ENCODE measurements at regions not wholly inside any gene's neighbourhood (a gene's known extent, or its start where the extent isn't known, plus 50 kb on each side); places are given as distances from the start of the nearest gene placed in this dataset.

DNA sequence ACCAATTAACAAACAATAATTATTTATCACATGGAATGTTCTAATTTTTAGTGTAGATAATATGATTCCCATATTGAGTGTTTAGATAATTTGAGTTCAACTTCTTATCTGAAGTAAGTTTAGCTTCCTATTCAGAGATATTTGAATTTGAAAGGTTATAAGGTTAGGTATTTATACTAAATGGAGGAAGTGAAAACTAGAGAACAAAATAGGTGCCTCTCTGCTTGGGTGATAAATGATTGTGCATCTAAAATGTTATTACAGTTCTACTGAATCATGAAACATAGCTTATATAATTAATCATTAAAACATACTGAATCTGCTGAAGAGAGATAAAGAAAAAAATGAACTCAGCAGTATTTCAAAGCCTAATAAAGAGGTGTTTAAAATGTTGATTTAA, 1174.3 kb downstream of the XPNPEP1 start:
- DNase-seq, result no peak

DNA sequence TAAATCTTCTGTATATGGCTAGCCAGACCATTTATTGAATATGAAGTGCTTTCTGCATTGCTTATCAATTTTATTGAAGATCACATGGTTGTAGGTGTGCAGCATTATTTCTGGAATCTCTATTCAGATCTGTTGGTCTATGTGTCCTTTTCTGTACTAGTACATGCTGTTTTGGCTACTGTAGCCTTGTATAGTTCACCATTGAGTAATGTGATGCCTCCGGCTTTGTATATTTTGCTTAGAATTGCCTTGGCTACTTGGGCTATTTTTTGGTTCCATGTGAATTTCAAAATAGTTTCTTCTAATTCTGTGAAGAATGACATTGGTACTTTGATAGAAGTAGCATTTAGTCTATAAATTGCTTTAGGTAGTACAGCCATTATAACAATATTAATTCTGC, 1187.2 kb downstream of the XPNPEP1 start:
- DNase-seq, result no peak

DNA sequence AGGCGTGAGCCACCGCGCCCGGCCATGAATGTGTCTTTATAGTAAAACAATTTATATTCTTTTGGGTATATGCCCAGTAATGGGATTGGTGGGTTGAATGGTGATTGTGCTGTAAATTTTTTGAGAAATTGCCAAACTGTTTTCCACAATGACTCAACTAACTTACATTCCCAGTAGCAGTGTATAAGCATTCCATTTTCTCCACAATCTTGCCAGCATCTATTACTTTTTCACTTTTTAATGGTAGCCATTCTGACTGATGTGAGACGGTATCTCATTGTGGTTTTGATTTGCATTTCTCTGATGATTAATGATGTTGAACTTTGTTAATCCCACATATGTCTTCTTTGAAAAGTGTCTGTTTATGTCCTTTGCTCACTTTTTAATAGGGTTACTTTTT, 1187.9 kb downstream of the XPNPEP1 start:
- DNase-seq, result no peak

DNA sequence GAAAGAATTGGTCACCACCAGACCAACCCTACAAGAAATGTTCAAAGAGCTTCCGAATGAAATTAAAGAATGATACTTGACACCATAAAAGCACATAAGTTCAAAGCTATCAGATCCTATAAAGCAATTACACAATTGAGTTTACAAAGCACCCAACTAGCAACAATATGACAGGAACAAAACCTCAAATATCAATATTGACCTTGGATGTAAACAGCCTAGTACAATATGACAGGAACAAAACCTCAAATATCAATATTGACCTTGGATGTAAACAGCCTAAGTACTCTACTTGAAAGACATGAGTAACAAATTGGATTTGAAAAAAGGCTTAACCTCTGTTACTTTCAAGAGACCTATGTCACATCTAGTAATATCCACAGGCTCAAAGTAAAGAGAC, 1201.4 kb downstream of the XPNPEP1 start:
- DNase-seq, result no peak

DNA sequence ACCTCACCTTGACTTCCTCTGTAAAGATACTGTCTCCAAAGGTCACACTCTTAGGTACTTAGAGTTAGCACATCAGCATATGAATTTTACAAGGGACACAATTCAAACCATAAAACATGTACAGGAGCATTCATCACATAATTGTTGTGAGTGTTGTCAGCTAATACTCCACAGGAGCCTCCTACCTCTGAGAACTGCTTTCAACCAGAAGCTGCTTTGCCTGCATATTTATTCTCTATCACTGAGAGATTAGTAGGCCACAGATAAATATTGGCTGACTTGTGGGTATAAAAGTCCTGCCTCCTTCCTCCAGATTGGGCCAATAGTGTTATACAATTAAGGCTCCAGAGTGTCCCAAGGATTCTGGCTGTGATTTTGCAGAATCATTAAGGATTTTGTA, 1207.0 kb downstream of the XPNPEP1 start:
- DNase-seq, result no peak

DNA sequence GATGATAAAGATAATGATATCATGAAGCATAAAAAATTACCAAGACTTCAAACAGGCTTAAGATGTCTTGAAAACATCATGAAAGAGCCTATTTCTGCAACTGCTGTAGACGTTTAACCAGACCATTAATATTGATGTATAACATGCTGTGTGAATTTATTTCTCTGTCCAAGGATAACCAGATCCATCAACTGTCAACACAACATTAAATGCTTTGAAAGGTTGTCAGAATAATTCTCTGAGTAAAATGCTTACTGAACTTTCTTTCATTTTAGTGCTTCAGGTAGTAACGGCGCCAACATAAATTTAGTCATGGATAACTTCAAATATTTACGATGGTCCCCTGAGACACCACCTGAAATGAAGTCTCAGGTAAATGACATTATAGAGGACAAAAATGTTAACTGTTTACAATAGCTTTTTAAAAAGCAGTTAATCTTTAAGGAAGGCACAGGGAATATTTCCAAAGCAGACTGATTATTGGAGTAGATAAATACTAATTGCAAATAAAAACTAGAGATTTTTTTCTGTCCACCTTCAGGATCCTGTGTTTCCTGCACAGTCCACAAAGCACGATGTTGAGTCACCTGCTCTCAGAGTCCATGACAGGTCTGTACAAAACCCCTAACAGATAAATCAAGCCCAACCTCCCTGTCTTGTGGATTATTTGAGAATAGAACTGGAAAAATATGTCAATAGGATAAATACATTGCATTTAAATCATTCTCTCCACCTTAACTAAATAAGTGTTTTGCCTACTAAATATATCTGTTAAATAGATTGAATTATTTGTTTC, 1213.2 kb downstream of the XPNPEP1 start:
- no peak for DNase-seq

DNA sequence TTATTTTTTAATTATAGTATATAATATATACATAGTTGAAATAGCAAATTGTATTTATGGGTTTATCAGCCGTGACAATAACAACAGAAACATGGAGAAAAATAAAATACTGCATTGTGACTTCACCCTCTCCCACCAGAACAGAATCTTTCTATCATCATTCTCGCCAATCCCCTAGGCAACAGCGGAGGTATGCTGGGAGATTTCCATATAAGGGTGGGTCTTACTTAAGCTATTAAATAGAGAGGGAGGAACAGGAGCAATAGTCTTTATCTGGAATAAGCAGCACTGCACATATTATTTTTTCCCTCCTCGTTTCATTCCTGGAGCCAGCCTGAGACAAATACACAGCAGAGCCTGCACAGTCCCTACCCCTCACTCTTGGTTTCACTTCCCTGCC, 1214.9 kb downstream of the XPNPEP1 start:
- DNase-seq, result no peak

DNA sequence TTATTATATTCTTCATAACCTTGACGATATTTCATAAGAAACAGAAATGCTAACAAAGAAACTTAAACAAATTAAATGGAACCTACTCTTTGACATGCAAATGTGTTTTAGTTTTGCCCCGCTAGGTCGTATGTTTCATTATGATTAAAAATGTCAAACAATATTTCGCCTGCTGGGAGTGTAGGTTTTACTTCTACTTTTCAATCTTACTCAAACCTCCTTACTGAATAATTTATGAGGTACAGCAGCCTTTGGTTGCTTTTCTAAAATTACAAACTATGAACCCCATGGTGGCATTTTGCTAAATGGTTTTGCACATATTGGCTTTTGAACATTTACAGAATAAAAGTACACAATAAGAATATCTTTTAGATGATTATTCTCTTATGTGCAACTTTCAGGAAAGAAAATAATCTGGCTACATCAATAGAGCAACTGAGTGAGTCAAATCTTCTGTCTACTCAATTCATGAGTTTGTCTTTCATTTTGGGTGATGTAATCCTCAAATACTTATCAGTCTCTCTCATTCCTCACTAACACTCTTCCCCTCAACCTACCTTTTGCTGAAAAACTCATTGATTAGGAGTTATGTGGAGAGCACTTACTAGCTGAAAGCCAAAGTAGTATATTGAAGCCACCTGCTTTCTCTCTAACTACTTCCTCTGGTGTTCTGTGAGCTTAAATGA, 1226.4 kb downstream of the XPNPEP1 start:
- no peak for DNase-seq

DNA sequence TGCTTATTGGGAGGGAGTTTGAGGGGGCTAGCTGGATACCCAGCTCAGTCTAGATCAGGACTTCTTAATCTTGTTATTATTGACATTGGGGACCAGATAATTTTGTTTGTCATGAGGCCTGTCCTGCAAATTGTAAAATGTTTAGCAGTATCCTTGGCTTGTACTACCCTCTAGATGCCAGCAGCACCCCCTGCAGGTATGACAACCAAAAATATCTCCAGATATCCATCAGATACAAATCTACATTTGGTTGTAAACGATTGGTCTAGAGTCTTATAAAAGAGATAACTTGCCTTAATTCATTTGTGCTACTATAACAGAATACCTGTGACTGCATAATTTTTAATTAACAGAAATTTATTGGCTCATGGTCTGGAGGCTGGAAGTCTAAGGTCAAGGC, 1232.2 kb downstream of the XPNPEP1 start:
- no peak for DNase-seq

DNA sequence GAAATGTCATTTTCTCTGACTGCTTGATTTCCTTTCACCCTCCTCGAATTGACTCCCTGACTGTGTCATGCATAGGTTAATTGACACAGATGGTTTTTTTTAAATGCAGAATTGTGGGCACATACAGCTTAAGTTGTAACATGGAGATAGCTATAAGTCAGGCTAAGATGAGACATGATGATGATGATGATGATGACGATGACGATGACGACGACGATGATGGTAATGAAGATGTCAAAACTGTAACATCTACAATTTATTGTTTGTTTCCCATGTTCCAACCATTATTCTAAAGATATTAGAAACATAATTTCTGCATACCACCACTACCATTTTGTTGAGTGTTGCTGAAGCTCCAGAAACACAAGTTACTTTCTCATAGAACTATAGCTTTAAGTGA, 1232.8 kb downstream of the XPNPEP1 start:
- no peak for DNase-seq

DNA sequence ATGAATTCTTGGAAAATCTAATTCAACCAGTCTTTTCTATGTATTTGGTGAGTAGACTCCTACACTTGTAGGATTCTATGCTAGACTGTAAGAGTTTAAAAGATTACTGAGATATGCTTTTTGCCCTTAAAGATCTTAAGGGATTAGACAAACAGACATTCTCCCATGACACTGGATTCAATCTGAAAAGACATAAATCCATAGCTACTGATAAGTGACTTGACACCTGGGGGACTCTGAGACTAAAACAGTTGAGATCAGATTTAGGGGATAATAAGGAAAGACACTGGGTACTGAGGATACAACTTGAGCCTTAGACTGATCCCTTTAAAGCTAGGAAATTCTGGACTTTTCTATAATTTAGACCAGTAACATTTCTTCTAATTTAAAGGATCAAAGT, 1233.4 kb downstream of the XPNPEP1 start:
- no peak for DNase-seq

DNA sequence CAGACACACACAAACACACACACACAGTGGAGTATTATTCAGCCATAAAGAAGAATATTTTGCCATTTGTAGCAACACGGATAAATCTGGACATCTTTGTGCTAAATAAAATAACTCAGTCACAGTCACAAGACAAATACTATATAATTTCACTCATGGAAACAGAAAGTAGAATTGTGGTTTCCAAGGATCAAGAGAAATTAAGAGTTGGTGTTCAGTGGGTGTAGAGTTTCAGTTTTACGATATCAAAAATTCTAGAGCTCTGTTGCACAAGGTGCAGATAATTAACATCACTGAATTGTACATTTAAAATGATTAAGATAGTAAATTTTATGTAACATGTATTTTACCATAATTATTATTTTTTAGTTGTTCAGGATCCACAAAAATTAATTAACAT, 1235.0 kb downstream of the XPNPEP1 start:
- DNase-seq, result no peak

DNA sequence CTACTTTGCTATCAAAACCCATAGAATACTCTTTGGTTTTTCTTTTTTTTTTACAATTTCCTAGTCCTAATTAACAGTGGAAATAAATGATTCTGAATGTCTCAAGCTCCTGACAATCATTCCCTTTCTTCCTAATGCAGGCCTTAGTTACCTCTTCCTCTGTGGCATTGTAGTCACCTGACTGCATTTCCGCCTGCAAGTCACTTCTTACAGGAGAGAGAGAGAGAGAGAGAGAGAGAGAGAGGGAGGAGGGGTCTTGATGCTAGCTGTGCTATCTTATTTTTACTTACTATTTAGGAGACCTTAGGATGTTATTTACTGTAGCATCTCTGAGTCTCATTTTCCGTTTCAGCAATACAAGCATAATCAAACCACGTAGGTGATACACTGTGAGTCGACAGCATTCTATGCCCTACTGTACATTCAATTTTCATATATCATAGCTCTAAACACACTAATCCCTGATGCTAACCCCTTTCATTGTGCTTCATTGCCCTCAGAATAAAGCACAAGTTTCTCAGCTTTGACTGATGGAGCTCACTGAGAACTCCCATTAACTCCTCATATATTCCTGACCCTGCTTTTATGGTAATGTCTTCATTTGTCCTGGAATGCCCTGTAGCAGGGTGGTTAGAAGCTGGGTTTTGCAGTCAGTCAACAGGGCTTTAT, 1237.3 kb downstream of the XPNPEP1 start:
- DNase-seq, result no peak

DNA sequence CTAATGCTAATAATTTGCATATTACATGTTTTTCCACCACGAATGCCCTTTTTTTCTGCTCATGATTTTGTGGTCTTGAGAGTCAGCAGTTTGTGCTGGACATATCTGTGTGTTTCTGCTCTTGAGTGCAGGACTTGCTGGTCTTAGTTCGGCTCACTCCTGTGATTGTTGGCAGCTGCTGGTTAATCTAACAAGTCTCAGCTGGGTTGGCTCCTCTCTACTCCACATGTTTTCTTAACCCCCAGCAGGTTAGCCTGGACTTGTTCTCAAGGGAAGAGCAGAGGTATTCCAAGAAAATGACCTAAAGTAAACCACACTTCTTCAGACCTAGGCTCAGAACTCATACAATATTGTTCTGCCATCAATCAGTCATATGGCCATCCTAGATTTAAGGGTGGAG, 1238.9 kb downstream of the XPNPEP1 start:
- DNase-seq, result no peak

DNA sequence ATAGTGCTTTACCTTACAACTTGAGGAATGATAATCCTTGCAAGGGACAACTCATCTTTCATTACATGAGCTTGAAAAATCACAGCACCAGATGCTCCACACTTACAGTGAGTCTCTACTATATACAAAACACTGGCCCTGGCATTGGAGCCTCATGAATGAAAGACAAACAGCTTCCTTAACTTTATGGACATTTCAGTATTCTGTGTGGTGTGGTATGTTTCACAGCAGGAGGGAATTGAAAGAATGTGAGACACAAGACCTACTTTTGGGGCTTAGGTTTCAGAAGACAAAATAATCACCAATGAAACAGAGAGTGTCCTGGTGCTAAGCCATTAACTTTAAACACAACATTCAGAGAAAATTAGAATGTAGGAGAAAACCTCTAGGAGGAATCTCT, 1249.6 kb downstream of the XPNPEP1 start:
- DNase-seq, result no peak

DNA sequence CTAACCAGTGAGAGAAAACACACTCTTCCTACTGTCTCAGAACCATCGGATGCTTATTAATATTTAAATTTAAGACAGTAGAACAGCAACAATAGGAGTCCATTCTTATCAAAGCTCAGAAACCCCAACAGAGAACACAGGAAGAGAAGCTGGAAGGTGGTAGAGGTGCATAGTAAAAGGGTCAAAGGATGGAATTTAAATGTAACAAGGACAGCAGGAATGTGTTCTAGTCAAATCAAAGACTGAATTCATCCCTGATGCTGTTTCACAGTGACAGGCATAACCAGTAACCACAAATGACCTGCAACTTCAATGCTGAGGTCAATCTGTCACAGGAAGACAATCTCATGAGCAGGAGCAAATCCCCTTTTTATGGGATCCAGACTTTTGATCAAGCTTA, 1259.7 kb downstream of the XPNPEP1 start:
- DNase-seq, result no peak

DNA sequence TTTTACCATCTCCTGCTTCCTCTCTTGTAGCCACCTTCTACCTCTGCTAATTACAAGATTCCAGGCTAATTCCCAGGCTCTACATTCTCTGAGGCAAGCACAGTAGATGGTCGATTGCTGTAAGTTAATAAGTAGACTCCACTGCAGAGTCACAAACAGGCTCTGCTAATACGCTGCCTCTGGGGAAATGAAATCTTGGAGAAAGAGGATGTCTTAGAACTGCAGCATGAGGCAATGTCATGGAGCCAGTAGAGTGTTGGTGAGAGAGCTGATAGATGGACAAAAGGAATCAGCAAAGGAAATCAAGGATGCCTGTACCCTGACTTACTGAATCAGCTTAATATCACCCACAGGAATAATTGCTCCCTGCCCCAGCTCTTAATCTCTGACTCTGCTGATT, 1260.3 kb downstream of the XPNPEP1 start:
- no peak for DNase-seq

DNA sequence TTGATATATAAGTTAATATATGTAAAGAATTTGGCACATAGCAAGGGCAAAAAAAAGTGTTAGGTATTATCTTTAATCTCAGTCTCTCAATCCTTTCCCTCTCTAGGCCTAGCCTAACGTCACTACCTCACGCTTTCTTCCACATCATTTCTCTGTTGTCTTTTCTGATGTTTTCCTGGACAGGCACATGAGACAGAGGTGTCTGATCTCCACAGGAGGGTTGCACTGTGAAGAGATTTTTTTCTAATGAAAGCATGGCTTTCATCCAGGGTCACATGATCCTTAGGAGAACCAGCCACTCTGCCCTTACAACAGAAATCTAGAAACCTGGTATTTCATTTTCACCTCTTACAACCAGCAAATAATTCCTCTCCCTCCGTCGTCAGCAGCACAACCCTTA, 1268.3 kb downstream of the XPNPEP1 start:
- no peak for DNase-seq

DNA sequence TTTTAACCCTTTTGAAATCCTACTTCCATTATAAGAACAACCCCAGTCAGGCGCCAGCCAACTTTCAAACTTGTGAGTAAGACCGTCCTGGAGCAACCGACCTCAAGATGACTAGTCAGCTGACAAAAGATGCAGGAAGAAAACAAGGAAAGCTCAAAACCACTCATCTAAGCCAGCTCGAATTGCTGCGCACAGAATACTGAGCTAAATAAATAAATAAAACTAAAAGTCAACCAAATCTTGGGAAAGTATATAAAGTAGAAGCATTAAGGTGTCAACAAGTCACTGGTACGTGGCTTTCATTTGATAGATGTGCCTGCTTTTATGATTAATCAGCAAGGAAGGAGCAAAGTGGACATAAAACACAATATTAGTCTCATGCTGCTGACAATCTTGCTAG, 1269.8 kb downstream of the XPNPEP1 start:
- no peak for DNase-seq

DNA sequence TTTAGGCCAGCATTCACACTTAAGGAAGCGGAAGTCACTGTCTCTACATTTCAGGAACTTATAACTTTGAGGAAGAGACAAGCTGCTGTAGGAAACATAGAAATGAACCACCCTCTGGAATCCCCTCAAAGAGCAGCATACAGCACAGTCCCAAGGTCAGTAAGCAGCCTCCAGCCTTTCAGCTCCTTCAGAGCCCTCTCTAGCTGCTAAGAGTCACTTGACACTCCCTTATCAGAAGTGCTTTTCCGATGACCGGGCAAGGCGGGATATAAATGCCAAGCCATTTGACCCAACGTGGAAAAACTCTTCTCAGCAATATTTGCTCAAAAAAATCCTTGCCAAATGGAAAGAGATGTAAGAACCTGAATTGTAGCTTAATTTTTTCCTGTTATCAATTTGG, 1284.3 kb downstream of the XPNPEP1 start:
- DNase-seq, result no peak

DNA sequence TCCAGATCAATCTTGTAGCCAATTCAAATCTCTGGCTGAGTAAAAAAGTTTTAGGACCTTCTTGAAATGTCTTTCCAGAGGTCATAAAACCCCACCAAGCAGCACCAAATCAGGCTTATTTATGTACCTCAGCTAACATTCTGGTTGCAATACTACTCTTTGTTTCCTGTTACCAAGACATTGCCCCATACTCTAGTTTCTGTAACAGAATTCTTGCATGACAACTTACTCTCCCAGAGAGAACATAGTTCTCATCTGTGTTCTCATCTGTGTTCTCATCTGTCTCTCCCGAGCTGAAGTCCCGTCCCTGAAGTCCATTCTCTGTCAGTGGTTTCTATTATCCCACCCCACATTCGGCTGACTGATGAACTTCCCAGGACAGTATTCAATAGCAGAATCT, 1285.1 kb downstream of the XPNPEP1 start:
- no peak for DNase-seq

DNA sequence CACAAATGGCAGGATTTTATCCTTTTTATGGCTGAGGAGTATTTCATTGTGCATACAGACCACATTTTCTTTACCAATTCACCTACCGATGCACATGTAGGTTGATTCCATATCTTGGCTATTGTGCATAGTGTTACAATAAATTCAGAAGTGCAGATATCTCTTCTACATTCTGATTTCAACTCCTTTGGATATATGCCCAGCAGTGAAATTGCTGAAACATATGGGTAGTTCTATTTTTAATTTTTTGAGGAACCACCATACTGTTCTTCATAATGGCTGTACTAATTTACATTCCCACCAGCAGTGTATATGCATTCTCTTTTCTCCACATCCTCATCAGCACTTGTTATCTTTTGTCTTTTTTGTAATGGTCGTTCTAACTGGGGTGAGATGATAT, 1290.3 kb downstream of the XPNPEP1 start:
- DNase-seq, result no peak

DNA sequence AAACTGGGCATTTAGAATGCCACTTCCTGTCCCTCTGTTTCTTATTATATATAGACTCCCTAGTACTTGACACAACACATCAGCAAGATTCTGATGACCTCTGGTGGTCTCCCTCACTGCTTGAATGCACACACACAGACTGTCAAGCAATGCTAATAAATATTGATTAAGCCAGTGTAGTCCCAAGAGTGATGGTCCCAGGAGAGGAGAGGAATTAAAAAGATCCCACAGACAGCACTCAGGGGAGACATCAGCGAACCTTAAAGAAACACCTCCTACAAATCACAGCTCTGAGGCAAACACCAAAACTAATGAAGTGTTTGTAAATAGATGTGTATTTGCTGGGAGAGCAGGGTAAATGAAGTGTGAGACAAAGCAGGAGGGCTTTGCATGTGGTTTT, 1291.2 kb downstream of the XPNPEP1 start:
- no peak for DNase-seq

DNA sequence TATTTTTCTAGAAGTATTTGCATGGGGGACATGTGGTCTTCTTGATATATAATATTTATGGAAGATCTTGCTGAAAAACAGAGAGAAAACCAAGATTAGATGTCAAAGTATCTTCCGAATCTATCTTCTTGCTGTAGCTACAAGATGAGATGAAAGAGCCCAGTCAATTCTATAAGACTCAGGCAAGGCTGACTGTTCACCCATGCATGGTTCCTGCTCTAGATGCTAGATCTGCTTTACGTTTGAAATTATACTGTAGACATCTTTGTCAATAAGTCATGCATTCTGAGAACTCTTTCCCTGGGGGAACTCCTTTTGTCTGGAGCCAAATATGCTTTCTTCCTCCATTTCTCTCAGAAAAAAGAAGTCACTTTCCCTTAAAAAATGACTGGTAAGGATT, 1292.0 kb downstream of the XPNPEP1 start:
- no peak for DNase-seq

Measured in NCI-H1092 treated with DMSO at 0.1 percent for 48 hours (cell line).